ENCODE measurements at regions not wholly inside any gene's neighbourhood (a gene's known extent, or its start where the extent isn't known, plus 50 kb on each side); places are given as distances from the start of the nearest gene placed in this dataset.

- Histone ChIP-seq H3K4me3 (no peak overlapping the region), H3K36me3 (no peaks in the 10 kb centered on the region), H3K4me1 (no peaks in the 10 kb centered on the region), H3K9me3 (no peaks in the 10 kb centered on the region), H3K27me3 (no peaks in the 10 kb centered on the region), H3K27ac (no peak overlapping the region)
- TF ChIP-seq POLR2A (IDR thresholded peaks at IDR 0.05) (no peak), EP300 (IDR thresholded peaks at IDR 0.05) (no peak), CTCF (IDR thresholded peaks at IDR 0.05) (no peak), POLR2AphosphoS5 (IDR thresholded peaks at IDR 0.05) (no peak)
- WGBS, 2 donors (ENCODE audit: low coverage in 1 of 2) = 52 to 67% methylated on average over 3 to 4 of the region's 4 CpGs
- no peak for ATAC-seq
Observed at GRCh38 chr1:58104960-58105359, 441.6 kb downstream of the OMA1 start.

- no peak for ATAC-seq
- Histone ChIP-seq H3K27me3 (no peaks in the 10 kb centered on the region), H3K36me3 (no peaks in the 10 kb centered on the region), H3K9me3 (no peaks in the 10 kb centered on the region), H3K27ac (no peak overlapping the region), H3K4me3 (no peak overlapping the region), H3K4me1 (no peaks in the 10 kb centered on the region)
- TF ChIP-seq POLR2A (IDR thresholded peaks at IDR 0.05) (no peak), EP300 (IDR thresholded peaks at IDR 0.05) (no peak), CTCF (IDR thresholded peaks at IDR 0.05) (no peak), POLR2AphosphoS5 (IDR thresholded peaks at IDR 0.05) (no peak)
- WGBS, 2 donors (ENCODE audit: low coverage in 1 of 2) = 75 to 80% methylated on average over 1 to 2 of the region's 2 CpGs
Observed at GRCh38 chr1:58096714-58097113, 449.8 kb downstream of the OMA1 start.

DNA sequence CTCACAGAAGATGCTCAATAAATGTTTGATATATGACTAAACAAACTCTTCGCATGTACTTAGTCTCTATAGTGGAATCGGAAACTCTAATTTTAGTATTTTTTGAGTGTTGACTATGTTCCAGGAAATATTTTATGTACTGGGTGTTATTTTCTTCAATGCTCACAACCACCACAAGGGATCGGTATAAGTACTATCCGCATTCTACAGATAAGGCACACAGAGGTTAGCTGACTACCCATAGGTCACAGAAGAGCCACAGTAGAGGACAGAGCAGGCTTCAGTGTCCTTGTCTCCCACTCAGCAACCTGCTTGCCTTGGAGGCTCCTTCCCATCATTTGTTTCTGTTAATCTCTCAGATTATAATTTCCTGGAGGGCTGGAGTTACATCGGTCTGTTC lies 451.3 kb downstream of the OMA1 start:
- Histone ChIP-seq H3K36me3 (no peaks in the 10 kb centered on the region), H3K4me1 (no peaks in the 10 kb centered on the region), H3K27ac (no peak overlapping the region), H3K4me3 (no peak overlapping the region), H3K27me3 (no peaks in the 10 kb centered on the region), H3K9me3 (no peaks in the 10 kb centered on the region)
- 84 to 96% methylated on average over 4 to 5 of the region's 5 CpGs for WGBS, 2 donors (ENCODE audit: low coverage in 1 of 2)
- TF ChIP-seq POLR2A (IDR thresholded peaks at IDR 0.05) = no peak
- TF ChIP-seq POLR2AphosphoS5 (IDR thresholded peaks at IDR 0.05) = no peak
- TF ChIP-seq CTCF (IDR thresholded peaks at IDR 0.05) = no peak
- no peak for TF ChIP-seq EP300 (IDR thresholded peaks at IDR 0.05)
- no peak for ATAC-seq

GRCh38 chr1:58094221-58094620 lies 452.3 kb downstream of the OMA1 start:
- no peak overlapping the region for H3K27ac ChIP-seq
- WGBS, 2 donors (ENCODE audit: low coverage in 1 of 2) = 46 to 79% methylated on average over 2 of the region's 2 CpGs
- no peak for ATAC-seq
- H3K4me3 ChIP-seq = no peak overlapping the region
- H3K4me1 ChIP-seq = no peaks in the 10 kb centered on the region
- TF ChIP-seq POLR2AphosphoS5 (IDR thresholded peaks at IDR 0.05) (no peak), CTCF (IDR thresholded peaks at IDR 0.05) (no peak), POLR2A (IDR thresholded peaks at IDR 0.05) (no peak), EP300 (IDR thresholded peaks at IDR 0.05) (no peak)
- H3K36me3 ChIP-seq = no peaks in the 10 kb centered on the region
- H3K9me3 ChIP-seq = no peaks in the 10 kb centered on the region
- H3K27me3 ChIP-seq = no peaks in the 10 kb centered on the region

DNA sequence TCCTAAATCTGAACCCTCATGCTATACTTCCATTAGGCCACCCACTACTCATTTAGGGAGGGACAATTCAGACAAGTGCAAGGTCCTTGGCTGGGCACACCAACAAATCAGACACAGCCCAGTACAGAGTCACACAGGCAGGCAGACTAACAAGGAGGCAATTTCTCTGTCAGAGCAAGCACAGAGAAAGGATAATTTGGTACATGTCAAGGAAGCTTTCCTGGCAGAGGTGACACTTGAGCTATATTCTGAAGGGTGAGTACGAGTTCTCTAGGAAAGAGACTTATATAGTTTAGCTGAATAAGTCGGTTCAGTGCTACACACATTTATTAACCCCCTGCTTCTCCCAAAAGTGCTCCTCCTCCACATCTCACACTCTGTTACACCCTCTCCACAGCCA lies 455.9 kb downstream of the OMA1 start:
- H3K27ac ChIP-seq = no peak overlapping the region
- TF ChIP-seq CTCF (IDR thresholded peaks at IDR 0.05) = no peak
- TF ChIP-seq POLR2A (IDR thresholded peaks at IDR 0.05) = no peak
- TF ChIP-seq EP300 (IDR thresholded peaks at IDR 0.05) = no peak
- no peak for TF ChIP-seq POLR2AphosphoS5 (IDR thresholded peaks at IDR 0.05)
- H3K4me1 ChIP-seq = no peaks in the 10 kb centered on the region
- H3K9me3 ChIP-seq = no peaks in the 10 kb centered on the region
- no peaks in the 10 kb centered on the region for H3K36me3 ChIP-seq
- no peak overlapping the region for H3K4me3 ChIP-seq
- 37 to 46% methylated on average over 2 of the region's 2 CpGs for WGBS, 2 donors (ENCODE audit: low coverage in 1 of 2)
- no peak for ATAC-seq
- no peaks in the 10 kb centered on the region for H3K27me3 ChIP-seq
